CD8-positive, alpha-beta memory T cell (primary cell): ENCODE measurements at regions not wholly inside any gene's neighbourhood (a gene's known extent, or its start where the extent isn't known, plus 50 kb on each side); places are given as distances from the start of the nearest gene placed in this dataset.

Experiments
- CTCF ChIA-PET: fragments of 350-600 bp; sonication (Branson Sonifier 250); formaldehyde crosslinking; loops from one replicate; lab custom pipeline; 2021; ENCODE audit warnings: antibody characterized with exemption; lab: Charles Lee
- POLR2A ChIA-PET: fragments of 350-600 bp; sonication (Branson Sonifier 250); formaldehyde crosslinking; loops from one replicate; lab custom pipeline; 2021; ENCODE audit warnings: antibody characterized with exemption; lab: Charles Lee
- DNase-seq, 5 donors: peaks; one replicate each; pipeline versions ENCODE4 v3.0.0 to v3.0.0-alpha.2; 2020 to 2022; ENCODE audit warnings: mixed read lengths in 1 of 5
- H3K27ac ChIP-seq: one replicate; pipeline ENCODE4 v1.7.0; 2013; ENCODE audit warnings: low read depth, mild to moderate bottlenecking, low read length, moderate library complexity
- H3K27me3 ChIP-seq: 2 replicates; pipeline ENCODE4 v1.7.0; 2013; ENCODE audit warnings: low read length, mild to moderate bottlenecking; ENCODE audit not compliant: insufficient read depth, poor library complexity, severe bottlenecking
- H3K36me3 ChIP-seq: 2 replicates; pipeline ENCODE4 v1.7.0; 2013; ENCODE audit warnings: mild to moderate bottlenecking, low read length, moderate library complexity; ENCODE audit not compliant: insufficient read depth
- H3K4me1 ChIP-seq: 2 replicates; pipeline ENCODE4 v1.7.0; 2013; ENCODE audit warnings: mild to moderate bottlenecking, low read length, moderate library complexity; ENCODE audit not compliant: insufficient read depth
- H3K4me3 ChIP-seq: 2 replicates; pipeline ENCODE4 v1.7.0; 2013; ENCODE audit warnings: mild to moderate bottlenecking, low read length
- H3K9me3 ChIP-seq: 2 replicates; pipeline ENCODE4 v1.7.0; 2013; ENCODE audit warnings: mild to moderate bottlenecking, low read length
- H3K27ac Mint-ChIP-seq, 8 donors: one replicate each; pipeline ENCODE4 v1.8.0; 2020 to 2021; ENCODE audit warnings: mixed read lengths in 8 of 8, mild to moderate bottlenecking in 6 of 8, inconsistent platforms in 3 of 8, moderate library complexity in 3 of 8
- H3K27me3 Mint-ChIP-seq, 2 donors: one replicate each; pipeline ENCODE4 v1.8.0; 2020 to 2021; ENCODE audit warnings: mixed read lengths in 2 of 2, mild to moderate bottlenecking in 1 of 2, moderate library complexity in 1 of 2
- H3K36me3 Mint-ChIP-seq, 3 donors: one replicate each; pipeline ENCODE4 v1.8.0; 2020 to 2021; ENCODE audit warnings: mixed read lengths in 3 of 3, inconsistent platforms in 1 of 3, mild to moderate bottlenecking in 1 of 3
- H3K4me1 Mint-ChIP-seq, 3 donors: one replicate each; pipeline ENCODE4 v1.8.0; 2020 to 2021; ENCODE audit warnings: mixed read lengths in 3 of 3, inconsistent platforms in 1 of 3, mild to moderate bottlenecking in 1 of 3
- H3K4me3 Mint-ChIP-seq, 7 donors: one replicate each; pipeline ENCODE4 v1.8.0; 2020 to 2021; ENCODE audit warnings: mixed read lengths in 7 of 7, mild to moderate bottlenecking in 6 of 7, moderate library complexity in 4 of 7, inconsistent platforms in 2 of 7
- H3K9me3 Mint-ChIP-seq, 5 donors: one replicate each; pipeline ENCODE4 v1.8.0; 2020 to 2022; ENCODE audit warnings: mixed read lengths in 5 of 5, mild to moderate bottlenecking in 3 of 5, moderate library complexity in 2 of 5, inconsistent platforms in 1 of 5

GRCh38 chr1:84759756-84760155 lies 69.5 kb upstream of the SSX2IP start:
- POLR2A ChIA-PET: no interaction called here
- no peak for DNase-seq

DNA sequence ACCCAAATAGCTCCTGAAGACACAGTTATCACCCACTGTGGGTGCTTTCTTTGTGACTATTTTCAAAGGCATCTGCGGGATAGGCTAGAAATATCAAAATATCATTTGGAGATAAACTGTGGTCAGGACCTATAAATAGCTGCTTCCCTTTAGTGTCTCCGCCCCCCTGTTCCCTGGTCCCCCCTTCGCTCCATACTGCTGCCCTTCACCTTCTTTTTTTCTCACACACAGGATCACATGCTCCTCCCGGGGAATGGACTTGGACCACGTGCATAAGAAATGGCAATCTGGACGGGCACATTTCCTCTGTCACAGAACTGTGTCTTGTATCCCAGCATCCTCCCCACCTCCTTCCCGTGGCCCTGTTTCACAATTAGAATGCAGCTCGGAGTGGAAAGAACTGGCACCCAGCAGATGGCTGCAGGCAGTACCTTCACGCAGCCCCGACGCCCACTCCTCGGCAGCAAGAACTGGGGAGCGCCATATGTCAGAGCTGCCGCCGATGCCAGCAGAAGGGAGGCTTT lies 68.8 kb upstream of the SSX2IP start:
- Mint-ChIP-seq H3K4me3 (peak overlapping the region in 3 of 7 donors; percentile 25 to 66 (median 51)), H3K36me3 (no peaks in the 10 kb centered on the region), H3K27me3 (peaks cover 8 to 17% of the 10 kb centered on the region in 2 donors), H3K4me1 (peaks cover 3 to 9% (median 4%) of the 10 kb centered on the region in 3 donors), H3K27ac (no peak overlapping the region), H3K9me3 (no peaks in the 10 kb centered on the region)
- no peak overlapping the region for H3K27ac ChIP-seq
- no peaks in the 10 kb centered on the region for H3K9me3 ChIP-seq
- H3K36me3 ChIP-seq: no peaks in the 10 kb centered on the region
- CTCF ChIA-PET: interaction anchor here (1.0 to 1.4 kb wide), 4 partner anchors 13 to 317 kb away, joined by 3 to 4 read pairs (median 4); no protein-coding TSS in a partner anchor
- DNase-seq: no peak
- peaks cover 5% of the 10 kb centered on the region for H3K27me3 ChIP-seq
- no peak overlapping the region for H3K4me3 ChIP-seq
- POLR2A ChIA-PET: no interaction called here
- H3K4me1 ChIP-seq: no peaks in the 10 kb centered on the region

More at GRCh38 chr1:84759756-84760155, 69.5 kb upstream of the SSX2IP start:
- no peak overlapping the region for H3K4me3 Mint-ChIP-seq
- H3K4me1 Mint-ChIP-seq: peaks cover 3 to 9% (median 4%) of the 10 kb centered on the region in 3 donors
- no peaks in the 10 kb centered on the region for H3K9me3 Mint-ChIP-seq
- H3K4me1 ChIP-seq: no peaks in the 10 kb centered on the region
- H3K27me3 Mint-ChIP-seq: peaks cover 12 to 23% of the 10 kb centered on the region in 2 donors
- no peaks in the 10 kb centered on the region for H3K36me3 ChIP-seq
- CTCF ChIA-PET: interaction anchor here (1.0 to 1.4 kb wide), 2 partner anchors 14 to 615 kb away, joined by 3 read pairs; partner anchors contain the start of gene PRKACB
- H3K27me3 ChIP-seq: peaks cover 11% of the 10 kb centered on the region
- H3K36me3 Mint-ChIP-seq: no peaks in the 10 kb centered on the region
- peak overlapping the region in 1 of 8 donors; percentile 93 for H3K27ac Mint-ChIP-seq
- H3K9me3 ChIP-seq: no peaks in the 10 kb centered on the region
- no peak overlapping the region for H3K4me3 ChIP-seq
- H3K27ac ChIP-seq: no peak overlapping the region

DNA sequence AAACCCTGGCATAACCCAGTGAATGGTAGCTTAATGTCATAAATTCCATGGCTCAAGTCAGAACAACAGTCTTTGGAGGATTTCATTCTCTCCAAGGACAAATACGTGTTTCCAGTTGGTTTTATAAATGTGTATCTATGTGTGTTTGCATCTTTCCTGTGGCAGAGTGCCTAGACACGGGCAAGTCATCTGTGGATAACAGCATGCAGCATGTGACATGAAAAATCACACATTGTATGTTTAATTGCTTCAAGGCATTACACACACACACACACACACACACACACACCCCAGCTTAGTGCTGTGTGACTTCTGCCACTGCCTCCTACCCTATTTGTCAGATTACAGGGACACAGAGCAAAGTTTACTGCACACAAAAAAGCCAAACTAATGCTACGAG lies 68.2 kb upstream of the SSX2IP start:
- CTCF ChIA-PET: interaction anchor here (1.0 to 1.4 kb wide), 4 partner anchors 13 to 316 kb away, joined by 3 to 4 read pairs (median 4); no protein-coding TSS in a partner anchor
- Mint-ChIP-seq H3K36me3 (no peaks in the 10 kb centered on the region), H3K27ac (no peak overlapping the region), H3K9me3 (no peaks in the 10 kb centered on the region), H3K27me3 (peaks cover 7 to 18% of the 10 kb centered on the region in 2 donors), H3K4me1 (peaks cover 3 to 10% (median 5%) of the 10 kb centered on the region in 3 donors), H3K4me3 (no peak overlapping the region)
- no peak overlapping the region for H3K27ac ChIP-seq
- no peak for DNase-seq
- H3K4me1 ChIP-seq: no peaks in the 10 kb centered on the region
- no peak overlapping the region for H3K4me3 ChIP-seq
- no peaks in the 10 kb centered on the region for H3K36me3 ChIP-seq
- H3K9me3 ChIP-seq: no peaks in the 10 kb centered on the region
- POLR2A ChIA-PET: no interaction called here
- H3K27me3 ChIP-seq: peaks cover 5% of the 10 kb centered on the region

GRCh38 chr1:84757301-84757700 lies 67.0 kb upstream of the SSX2IP start:
- POLR2A ChIA-PET: no interaction called here
- CTCF ChIA-PET: interaction anchor here (1.1 to 1.4 kb wide), 3 partner anchors 15 to 315 kb away, joined by 4 read pairs; no protein-coding TSS in a partner anchor
- H3K27me3 Mint-ChIP-seq: peaks cover 13 to 20% of the 10 kb centered on the region in 2 donors
- peaks cover 5% of the 10 kb centered on the region for H3K27me3 ChIP-seq
- no peak overlapping the region for H3K4me3 ChIP-seq
- H3K36me3 Mint-ChIP-seq: no peaks in the 10 kb centered on the region
- H3K9me3 ChIP-seq: no peaks in the 10 kb centered on the region
- H3K9me3 Mint-ChIP-seq: no peaks in the 10 kb centered on the region
- H3K4me1 Mint-ChIP-seq: peaks cover 3 to 12% (median 8%) of the 10 kb centered on the region in 3 donors
- H3K36me3 ChIP-seq: no peaks in the 10 kb centered on the region
- no peak overlapping the region for H3K27ac ChIP-seq
- peak overlapping the region in 1 of 8 donors; percentile 26 for H3K27ac Mint-ChIP-seq
- no peaks in the 10 kb centered on the region for H3K4me1 ChIP-seq
- no peak overlapping the region for H3K4me3 Mint-ChIP-seq
- no peak for DNase-seq

DNA sequence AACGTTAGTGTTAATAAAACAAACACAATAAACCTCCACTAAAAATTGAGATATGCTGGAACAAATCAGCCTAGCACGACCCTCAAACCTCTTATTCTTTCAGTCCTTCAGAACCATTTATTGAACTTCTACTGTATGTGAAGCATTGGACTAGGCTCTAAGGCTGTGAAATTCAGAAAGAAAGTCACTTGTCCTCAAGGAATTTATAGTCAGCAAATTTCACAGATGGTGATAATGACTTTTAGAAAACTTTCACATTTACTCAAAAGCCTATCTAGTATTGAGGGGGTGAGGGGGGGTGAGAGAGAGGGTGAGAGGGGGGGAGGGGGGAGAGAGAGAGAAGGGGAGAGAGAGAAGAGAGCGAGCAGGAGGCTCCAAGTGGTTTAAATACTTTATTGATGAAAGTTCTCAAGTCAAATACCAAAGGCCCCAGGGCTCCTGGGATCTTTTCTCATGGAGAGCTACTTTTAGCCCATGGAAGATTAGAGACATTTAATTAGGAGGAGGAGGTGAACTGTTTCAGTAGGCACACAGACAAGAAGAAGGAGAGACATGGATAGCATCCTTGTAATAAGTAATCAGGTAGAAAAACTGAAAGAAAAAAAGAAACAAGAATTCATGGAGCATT lies 66.3 kb upstream of the SSX2IP start:
- peaks cover 5% of the 10 kb centered on the region for H3K27me3 ChIP-seq
- H3K27me3 Mint-ChIP-seq: peaks cover 13 to 23% of the 10 kb centered on the region in 2 donors
- H3K36me3 Mint-ChIP-seq: no peaks in the 10 kb centered on the region
- H3K27ac ChIP-seq: no peak overlapping the region
- H3K9me3 ChIP-seq: no peaks in the 10 kb centered on the region
- CTCF ChIA-PET: interaction anchor here (1.1 to 1.8 kb wide), 4 partner anchors 15 to 314 kb away, joined by 4 to 7 read pairs (median 4); no protein-coding TSS in a partner anchor
- POLR2A ChIA-PET: no interaction called here
- DNase-seq: no peak
- H3K4me1 Mint-ChIP-seq: peaks cover 3 to 12% (median 8%) of the 10 kb centered on the region in 3 donors
- H3K4me3 ChIP-seq: no peak overlapping the region
- no peak overlapping the region for H3K4me3 Mint-ChIP-seq
- H3K27ac Mint-ChIP-seq: no peak overlapping the region
- no peaks in the 10 kb centered on the region for H3K9me3 Mint-ChIP-seq
- no peaks in the 10 kb centered on the region for H3K4me1 ChIP-seq
- H3K36me3 ChIP-seq: no peaks in the 10 kb centered on the region

GRCh38 chr1:84756001-84756400 lies 65.7 kb upstream of the SSX2IP start:
- no peak for DNase-seq
- Mint-ChIP-seq H3K4me1 (peaks cover 3 to 12% (median 8%) of the 10 kb centered on the region in 3 donors), H3K27me3 (peaks cover 13 to 28% of the 10 kb centered on the region in 2 donors), H3K9me3 (no peaks in the 10 kb centered on the region), H3K36me3 (no peaks in the 10 kb centered on the region), H3K4me3 (no peak overlapping the region), H3K27ac (no peak overlapping the region)
- ChIA-PET POLR2A (no interaction called here), CTCF (interaction anchor here (1.2 to 1.8 kb wide), 2 partner anchors 16 to 313 kb away, joined by 3 to 7 read pairs; no protein-coding TSS in a partner anchor)
- no peak overlapping the region for H3K27ac ChIP-seq
- H3K27me3 ChIP-seq: peaks cover 5% of the 10 kb centered on the region
- no peaks in the 10 kb centered on the region for H3K9me3 ChIP-seq
- H3K4me3 ChIP-seq: no peak overlapping the region
- H3K36me3 ChIP-seq: no peaks in the 10 kb centered on the region
- no peaks in the 10 kb centered on the region for H3K4me1 ChIP-seq

DNA sequence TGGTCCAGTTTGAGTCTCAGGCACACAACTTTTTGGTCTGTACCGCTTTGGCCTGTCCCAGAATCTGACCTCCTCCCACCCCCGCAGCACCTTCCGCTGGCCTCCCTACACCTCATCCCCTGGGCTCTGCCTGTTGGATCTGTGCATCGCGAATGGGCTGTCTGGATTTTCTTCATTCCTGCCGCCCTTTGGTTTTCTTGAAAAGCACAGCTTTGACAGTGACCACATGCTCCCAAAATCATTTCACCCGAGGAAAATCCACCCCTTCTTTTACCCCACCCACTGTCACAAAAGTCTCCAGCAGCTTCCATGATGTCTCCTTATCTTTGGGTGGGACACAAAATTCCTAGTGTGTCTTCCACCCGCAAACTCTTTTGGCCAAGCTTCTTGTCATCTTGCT lies 65.0 kb upstream of the SSX2IP start:
- Histone ChIP-seq H3K4me1 (no peaks in the 10 kb centered on the region), H3K36me3 (no peaks in the 10 kb centered on the region), H3K27ac (no peak overlapping the region), H3K9me3 (no peaks in the 10 kb centered on the region), H3K4me3 (no peak overlapping the region), H3K27me3 (peaks cover 5% of the 10 kb centered on the region)
- no peak for DNase-seq
- peaks cover 3 to 12% (median 8%) of the 10 kb centered on the region in 3 donors for H3K4me1 Mint-ChIP-seq
- H3K27ac Mint-ChIP-seq: no peak overlapping the region
- H3K9me3 Mint-ChIP-seq: no peaks in the 10 kb centered on the region
- H3K4me3 Mint-ChIP-seq: peak overlapping the region in 1 of 7 donors; percentile 19
- CTCF ChIA-PET: interaction anchor here (1.2 to 1.8 kb wide), 2 partner anchors 17 to 313 kb away, joined by 3 to 7 read pairs; no protein-coding TSS in a partner anchor
- peaks cover 13 to 36% of the 10 kb centered on the region in 2 donors for H3K27me3 Mint-ChIP-seq
- POLR2A ChIA-PET: no interaction called here
- H3K36me3 Mint-ChIP-seq: no peaks in the 10 kb centered on the region

GRCh38 chr1:84754386-84754703 lies 64.1 kb upstream of the SSX2IP start:
- peaks cover 5% of the 10 kb centered on the region for H3K27me3 ChIP-seq
- H3K4me1 ChIP-seq: no peaks in the 10 kb centered on the region
- CTCF ChIA-PET: interaction anchor here (0.6 to 2.3 kb wide), 17 partner anchors 8 to 822 kb away, joined by 3 to 14 read pairs (median 4); no protein-coding TSS in a partner anchor
- Mint-ChIP-seq H3K27me3 (peaks cover 10 to 37% of the 10 kb centered on the region in 2 donors), H3K4me3 (no peak overlapping the region), H3K27ac (no peak overlapping the region), H3K4me1 (peaks cover 3 to 14% (median 8%) of the 10 kb centered on the region in 3 donors), H3K9me3 (no peaks in the 10 kb centered on the region), H3K36me3 (no peaks in the 10 kb centered on the region)
- POLR2A ChIA-PET: no interaction called here
- H3K27ac ChIP-seq: no peak overlapping the region
- H3K36me3 ChIP-seq: no peaks in the 10 kb centered on the region
- no peaks in the 10 kb centered on the region for H3K9me3 ChIP-seq
- no peak overlapping the region for H3K4me3 ChIP-seq
- no peak for DNase-seq
